H9 (cell line): ENCODE measurements at regions not wholly inside any gene's neighbourhood (a gene's known extent, or its start where the extent isn't known, plus 50 kb on each side); places are given as distances from the start of the nearest gene placed in this dataset.

Experiments used
- DNase-seq: peaks from one replicate; pipeline ENCODE4 v3.0.0-alpha.2; 2017
- H2AFZ ChIP-seq: one replicate; pipeline ENCODE4 v1.6.1; 2013; ENCODE audit warnings: mild to moderate bottlenecking, low read length, control low read depth, moderate library complexity
- H2AK5ac ChIP-seq: 2 replicates; pipeline ENCODE4 v1.6.1; 2013; ENCODE audit warnings: low read length, control low read depth, mixed read lengths; ENCODE audit not compliant: insufficient read length
- H2BK120ac ChIP-seq: one replicate; pipeline ENCODE4 v1.6.1; 2013; ENCODE audit warnings: low read depth, mild to moderate bottlenecking, low read length, control low read depth, inconsistent platforms; ENCODE audit not compliant: poor library complexity, severe bottlenecking
- H2BK12ac ChIP-seq: 2 replicates; pipeline ENCODE4 v1.6.1; 2013; ENCODE audit warnings: low read length, control low read depth, mixed read lengths, low read depth; ENCODE audit not compliant: insufficient read length
- H2BK15ac ChIP-seq: 2 replicates; pipeline ENCODE4 v1.6.1; 2013; ENCODE audit warnings: low read depth, low read length, control low read depth
- H2BK20ac ChIP-seq: one replicate; pipeline ENCODE4 v1.6.1; 2013; ENCODE audit warnings: low read depth, mild to moderate bottlenecking, low read length, control low read depth, inconsistent platforms; ENCODE audit not compliant: poor library complexity, severe bottlenecking
- H2BK5ac ChIP-seq: 2 replicates; pipeline ENCODE4 v1.6.1; 2013; ENCODE audit warnings: low read length, control low read depth, mixed read lengths; ENCODE audit not compliant: insufficient read length
- H3K14ac ChIP-seq: 2 replicates; pipeline ENCODE4 v1.6.1; 2013; ENCODE audit warnings: low read length, control low read depth; ENCODE audit not compliant: insufficient read depth
- H3K18ac ChIP-seq: 2 replicates; pipeline ENCODE4 v1.6.1; 2013; ENCODE audit warnings: low read depth, mild to moderate bottlenecking, mixed read lengths, low read length, control low read depth; ENCODE audit not compliant: insufficient read length
- H3K23ac ChIP-seq: 2 replicates; pipeline ENCODE4 v1.6.1; 2013; ENCODE audit warnings: low read length, control low read depth, mixed read lengths, low read depth; ENCODE audit not compliant: insufficient read length
- H3K23me2 ChIP-seq: 2 replicates; pipeline ENCODE4 v1.6.1; 2013; ENCODE audit warnings: low read depth, mild to moderate bottlenecking, mixed read lengths, low read length, control low read depth; ENCODE audit not compliant: insufficient read length, poor library complexity, severe bottlenecking
- H3K27ac ChIP-seq: 2 replicates; pipeline ENCODE4 v1.5.1; 2013; ENCODE audit warnings: low read length, control low read depth, mixed read lengths, low read depth; ENCODE audit not compliant: insufficient read length
- H3K27me3 ChIP-seq: 2 replicates; pipeline ENCODE4 v1.6.1; 2013; ENCODE audit warnings: low read length, control low read depth, inconsistent platforms; ENCODE audit not compliant: insufficient read depth
- H3K4ac ChIP-seq: 2 replicates; pipeline ENCODE4 v1.6.1; 2013; ENCODE audit warnings: low read depth, mild to moderate bottlenecking, control low read depth, inconsistent platforms, low read length, moderate library complexity
- H3K4me1 ChIP-seq: 2 replicates; pipeline ENCODE4 v1.6.1; 2013; ENCODE audit warnings: low read length, control low read depth, inconsistent platforms; ENCODE audit not compliant: insufficient read depth
- H3K4me2 ChIP-seq: 2 replicates; pipeline ENCODE4 v1.6.1; 2013; ENCODE audit warnings: low read length, control low read depth, mixed read lengths; ENCODE audit not compliant: insufficient read length, insufficient read depth
- H3K56ac ChIP-seq: 2 replicates; pipeline ENCODE4 v1.6.1; 2013; ENCODE audit warnings: low read depth, mild to moderate bottlenecking, mixed read lengths, low read length, control low read depth; ENCODE audit not compliant: insufficient read length
- H3K79me1 ChIP-seq: 2 replicates; pipeline ENCODE4 v1.6.1; 2013; ENCODE audit warnings: low read depth, mild to moderate bottlenecking, moderate library complexity, low read length, control low read depth, inconsistent platforms; ENCODE audit not compliant: insufficient read depth, poor library complexity, severe bottlenecking
- H3K79me2 ChIP-seq: 2 replicates; pipeline ENCODE4 v1.6.1; 2013; ENCODE audit warnings: low read length, control low read depth, inconsistent platforms; ENCODE audit not compliant: insufficient read depth
- H3K9ac ChIP-seq: 2 replicates; pipeline ENCODE4 v1.6.1; 2013; ENCODE audit warnings: low read length, control low read depth, mixed read lengths; ENCODE audit not compliant: insufficient read length; ENCODE audit errors: extremely low read depth
- H3K9me3 ChIP-seq: one replicate; pipeline ENCODE4 v1.6.1; 2013; ENCODE audit warnings: low read depth, low read length, inconsistent platforms; ENCODE audit not compliant: control insufficient read depth
- H3T11ph ChIP-seq: one replicate; pipeline ENCODE4 v1.6.1; 2013; ENCODE audit warnings: mild to moderate bottlenecking, low read length, control low read depth, inconsistent platforms
- H4K20me1 ChIP-seq: one replicate; pipeline ENCODE4 v1.6.1; 2013; ENCODE audit not compliant: control insufficient read depth, insufficient read length, insufficient read depth
- H4K5ac ChIP-seq: 2 replicates; pipeline ENCODE4 v1.6.1; 2013; ENCODE audit warnings: low read depth, mild to moderate bottlenecking, mixed read lengths, low read length, control low read depth; ENCODE audit not compliant: insufficient read length
- H4K8ac ChIP-seq: replicated peaks from 2 replicates; pipeline ENCODE4 v1.6.1; 2013; ENCODE audit warnings: low read length, control low read depth, mixed read lengths, low read depth; ENCODE audit not compliant: insufficient read length
- H4K91ac ChIP-seq: 2 replicates; pipeline ENCODE4 v1.6.1; 2013; ENCODE audit warnings: low read depth, mild to moderate bottlenecking, moderate library complexity, mixed read lengths, low read length, control low read depth; ENCODE audit not compliant: insufficient read length
- H3K27ac Mint-ChIP-seq, 3 experiments: 2 replicates in 2 of 3; 3 replicates in 1 of 3; pipeline ENCODE4 v1.8.0; 2020 to 2021; ENCODE audit warnings: mixed read lengths in 3 of 3, mild to moderate bottlenecking in 1 of 3, moderate library complexity in 1 of 3
- H3K27me3 Mint-ChIP-seq: 2 replicates; pipeline ENCODE4 v1.8.0; 2021; ENCODE audit warnings: low read depth, mild to moderate bottlenecking, moderate library complexity, mixed read lengths
- H3K36me3 Mint-ChIP-seq, 3 experiments: 2 replicates in 2 of 3; 3 replicates in 1 of 3; pipeline ENCODE4 v1.8.0; 2020 to 2021; ENCODE audit warnings: low read depth in 3 of 3, mixed read lengths in 3 of 3; ENCODE audit not compliant: insufficient read depth in 1 of 3
- H3K4me1 Mint-ChIP-seq, 2 experiments: 2 replicates each; pipeline ENCODE4 v1.8.0; 2020; ENCODE audit warnings: mixed read lengths in 2 of 2
- H3K4me3 Mint-ChIP-seq, 2 experiments: 2 replicates in 1 of 2; 3 replicates in 1 of 2; pipeline ENCODE4 v1.8.0; 2020 to 2021; ENCODE audit warnings: mild to moderate bottlenecking in 2 of 2, mixed read lengths in 2 of 2, moderate library complexity in 1 of 2
- H3K9me3 Mint-ChIP-seq, 2 experiments: 2 replicates in 1 of 2; 3 replicates in 1 of 2; pipeline ENCODE4 v1.8.0; 2020; ENCODE audit warnings: mild to moderate bottlenecking in 2 of 2, mixed read lengths in 2 of 2, moderate library complexity in 1 of 2
- WGBS: extraction: QIAGEN DNeasy Blood & Tissue Kit; methylation state at CpG from one replicate; pipeline ENCODE4 v1.1.7; 2013; ENCODE audit warnings: missing lambda C conversion rate, low lambda C conversion rate, mixed read lengths; ENCODE audit not compliant: insufficient read length; ENCODE audit errors: extremely low coverage; 5-methylcytosine and 5-hydroxymethylcytosine counted together
- TF ChIP-seq, protein P1 (sequence below): fragments of 200-600 bp; sonication (generic); conservative IDR thresholded peaks from 3 replicates; pipeline ENCODE4 v1.8.0; 2021; ENCODE audit warnings: antibody characterized with exemption, mild to moderate bottlenecking

DNA sequence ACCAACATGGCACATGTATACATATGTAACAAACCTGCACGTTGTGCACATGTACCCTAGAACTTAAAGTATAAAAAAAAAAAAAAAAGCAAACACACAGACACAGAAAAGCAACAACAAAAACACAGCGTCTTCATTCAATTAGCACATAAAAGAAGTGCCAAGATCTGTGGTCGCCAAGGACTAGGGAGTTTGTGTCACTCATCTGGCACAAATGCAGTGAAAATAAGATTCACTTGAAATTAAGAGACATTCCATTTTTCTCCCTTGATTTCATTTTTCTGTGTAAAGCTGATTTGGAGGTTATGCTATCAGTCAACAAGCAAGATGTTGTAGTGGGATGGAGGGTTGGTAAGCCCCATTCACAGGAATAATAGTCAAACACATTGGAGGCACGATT lies 115.3 kb downstream of the FAT4 start:
- Mint-ChIP-seq H3K4me1 (peaks cover 20 to 23% of the 10 kb centered on the region in 2 experiments), H3K36me3 (0 out of 7 replicates have a peak, but pooled peaks cover 0 to 4% (median 0%) of the 10 kb centered on the region in 3 experiments), H3K27ac (no peak overlapping the region), H3K9me3 (no peaks in the 10 kb centered on the region), H3K27me3 (no peaks in the 10 kb centered on the region), H3K4me3 (no peak overlapping the region)
- Histone ChIP-seq H2BK12ac (no peak overlapping the region), H3T11ph (no peak overlapping the region), H4K5ac (no peak overlapping the region), H3K27ac (no peak overlapping the region), H3K4ac (no peak overlapping the region), H2BK15ac (no peak overlapping the region), H3K4me2 (no peak overlapping the region), H3K79me2 (no peaks in the 10 kb centered on the region), H3K9ac (no peak overlapping the region), H3K18ac (no peak overlapping the region), H2AFZ (no peak overlapping the region), H4K91ac (no peak overlapping the region), H3K9me3 (no peaks in the 10 kb centered on the region), H2BK20ac (no peak overlapping the region), H2BK5ac (no peak overlapping the region), H2BK120ac (no peak overlapping the region), H3K4me1 (no peaks in the 10 kb centered on the region; the same call in 1 of the 2 replicates), H3K23me2 (no peaks in the 10 kb centered on the region), H3K14ac (no peak overlapping the region), H3K56ac (no peak overlapping the region), H3K79me1 (no peaks in the 10 kb centered on the region), H2AK5ac (no peak overlapping the region), H3K23ac (no peak overlapping the region), H4K20me1 (no peaks in the 10 kb centered on the region), H4K8ac (no peak overlapping the region), H3K27me3 (no peaks in the 10 kb centered on the region)
- WGBS: no CpG with 5 or more reads among the region's 4 CpGs
- TF ChIP-seq, protein P1, sequence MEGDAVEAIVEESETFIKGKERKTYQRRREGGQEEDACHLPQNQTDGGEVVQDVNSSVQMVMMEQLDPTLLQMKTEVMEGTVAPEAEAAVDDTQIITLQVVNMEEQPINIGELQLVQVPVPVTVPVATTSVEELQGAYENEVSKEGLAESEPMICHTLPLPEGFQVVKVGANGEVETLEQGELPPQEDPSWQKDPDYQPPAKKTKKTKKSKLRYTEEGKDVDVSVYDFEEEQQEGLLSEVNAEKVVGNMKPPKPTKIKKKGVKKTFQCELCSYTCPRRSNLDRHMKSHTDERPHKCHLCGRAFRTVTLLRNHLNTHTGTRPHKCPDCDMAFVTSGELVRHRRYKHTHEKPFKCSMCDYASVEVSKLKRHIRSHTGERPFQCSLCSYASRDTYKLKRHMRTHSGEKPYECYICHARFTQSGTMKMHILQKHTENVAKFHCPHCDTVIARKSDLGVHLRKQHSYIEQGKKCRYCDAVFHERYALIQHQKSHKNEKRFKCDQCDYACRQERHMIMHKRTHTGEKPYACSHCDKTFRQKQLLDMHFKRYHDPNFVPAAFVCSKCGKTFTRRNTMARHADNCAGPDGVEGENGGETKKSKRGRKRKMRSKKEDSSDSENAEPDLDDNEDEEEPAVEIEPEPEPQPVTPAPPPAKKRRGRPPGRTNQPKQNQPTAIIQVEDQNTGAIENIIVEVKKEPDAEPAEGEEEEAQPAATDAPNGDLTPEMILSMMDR: no peak
- no peak for DNase-seq
